ENCODE measurements at regions not wholly inside any gene's neighbourhood (a gene's known extent, or its start where the extent isn't known, plus 50 kb on each side); places are given as distances from the start of the nearest gene placed in this dataset.

DNA sequence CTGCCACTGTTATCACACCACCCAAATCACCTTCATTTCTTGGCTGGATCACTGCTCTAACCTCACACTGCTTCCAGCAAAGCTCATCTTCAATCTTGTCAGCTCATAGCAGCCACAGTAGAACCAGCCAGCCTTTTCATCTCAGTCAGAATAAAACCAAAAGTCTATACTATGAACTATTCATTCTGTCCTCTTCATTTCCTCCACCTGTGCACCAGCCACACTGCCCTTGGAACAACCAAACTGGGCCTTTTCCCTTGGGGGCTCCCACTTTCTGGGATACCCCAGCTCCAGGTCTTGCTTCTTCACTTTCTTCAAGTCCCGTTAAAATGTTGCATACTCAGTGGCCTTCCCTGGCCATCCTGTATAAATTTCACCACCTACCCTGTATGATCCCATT is 234.4 kb upstream of the DAAM1 start:
- Histone ChIP-seq H3K9me3 (replicated peaks; ENCODE audit: control insufficient read depth, low read depth, low read length) (no peaks in the 10 kb centered on the region), H3K27me3 (ENCODE audit: control insufficient read depth, insufficient read depth, low read length) (no peaks in the 10 kb centered on the region), H3K27ac (ENCODE audit: low read length) (peak overlapping the region; percentile 29), H3K4me3 (ENCODE audit: low read length) (no peak overlapping the region), H3K4me1 (ENCODE audit: control insufficient read depth, insufficient read depth, low read length) (peaks cover 5% of the 10 kb centered on the region), H3K36me3 (ENCODE audit: control insufficient read depth, insufficient read depth, low read length) (no peaks in the 10 kb centered on the region)
- 70% methylated on average over 1 of the region's 1 CpG for WGBS (ENCODE audit: insufficient coverage)
- DNase-seq, result no peak

DNA sequence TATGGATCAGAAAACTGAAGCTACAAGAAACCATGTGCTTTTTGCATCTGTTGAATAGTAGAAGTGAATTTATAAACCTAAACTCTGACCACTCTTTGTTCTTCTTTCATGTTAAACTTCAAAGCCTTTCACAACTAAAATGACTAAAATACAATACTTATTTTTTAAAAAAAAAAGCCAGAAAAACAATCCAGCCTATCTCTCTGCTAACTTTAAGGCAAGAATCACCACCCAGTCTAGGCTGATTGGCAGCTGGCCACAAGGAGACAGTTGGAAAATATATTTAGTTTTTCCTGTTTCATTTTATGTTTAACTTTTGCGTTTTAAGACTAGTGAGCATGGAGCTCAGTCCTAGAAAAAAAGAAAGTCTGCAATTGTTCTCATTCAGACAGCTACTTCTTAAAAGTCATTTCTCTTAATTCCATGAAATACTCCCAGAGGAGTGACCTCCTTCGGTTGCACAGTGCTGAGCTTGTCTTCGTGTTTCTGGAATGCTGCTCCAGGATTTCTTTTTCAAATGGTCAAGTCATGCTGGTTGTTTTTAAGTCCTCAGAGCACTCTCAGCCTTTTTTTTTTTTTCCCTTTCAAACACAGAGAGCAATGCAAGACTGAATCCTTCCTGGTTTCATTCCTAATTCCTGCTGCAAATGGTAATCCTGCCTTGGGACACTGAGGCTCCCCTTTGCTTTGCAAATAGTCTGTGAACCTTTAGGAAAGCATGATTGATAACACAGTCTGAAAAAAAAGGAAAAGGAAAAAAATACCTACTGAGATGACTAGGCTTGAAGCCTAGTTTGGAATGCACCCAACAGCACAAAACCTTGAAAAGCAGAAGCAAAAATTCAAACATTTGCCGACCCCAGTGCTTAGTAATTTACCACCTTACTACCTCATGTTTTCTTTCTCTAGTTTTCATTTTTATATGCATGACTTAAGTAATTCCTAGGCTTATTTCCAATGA is 233.3 kb upstream of the DAAM1 start:
- DNase-seq, result peak; percentile 95
- H3K27me3 ChIP-seq (ENCODE audit: control insufficient read depth, insufficient read depth, low read length), result no peaks in the 10 kb centered on the region
- peaks cover 5% of the 10 kb centered on the region for H3K4me1 ChIP-seq (ENCODE audit: control insufficient read depth, insufficient read depth, low read length)
- H3K27ac ChIP-seq (ENCODE audit: low read length), result peak overlapping the region; percentile 29
- no peak overlapping the region for H3K4me3 ChIP-seq (ENCODE audit: low read length)
- H3K36me3 ChIP-seq (ENCODE audit: control insufficient read depth, insufficient read depth, low read length), result no peaks in the 10 kb centered on the region
- H3K9me3 ChIP-seq (replicated peaks; ENCODE audit: control insufficient read depth, low read depth, low read length), result no peaks in the 10 kb centered on the region
- WGBS (ENCODE audit: insufficient coverage), result 15% methylated on average over 2 of the region's 4 CpGs

DNA sequence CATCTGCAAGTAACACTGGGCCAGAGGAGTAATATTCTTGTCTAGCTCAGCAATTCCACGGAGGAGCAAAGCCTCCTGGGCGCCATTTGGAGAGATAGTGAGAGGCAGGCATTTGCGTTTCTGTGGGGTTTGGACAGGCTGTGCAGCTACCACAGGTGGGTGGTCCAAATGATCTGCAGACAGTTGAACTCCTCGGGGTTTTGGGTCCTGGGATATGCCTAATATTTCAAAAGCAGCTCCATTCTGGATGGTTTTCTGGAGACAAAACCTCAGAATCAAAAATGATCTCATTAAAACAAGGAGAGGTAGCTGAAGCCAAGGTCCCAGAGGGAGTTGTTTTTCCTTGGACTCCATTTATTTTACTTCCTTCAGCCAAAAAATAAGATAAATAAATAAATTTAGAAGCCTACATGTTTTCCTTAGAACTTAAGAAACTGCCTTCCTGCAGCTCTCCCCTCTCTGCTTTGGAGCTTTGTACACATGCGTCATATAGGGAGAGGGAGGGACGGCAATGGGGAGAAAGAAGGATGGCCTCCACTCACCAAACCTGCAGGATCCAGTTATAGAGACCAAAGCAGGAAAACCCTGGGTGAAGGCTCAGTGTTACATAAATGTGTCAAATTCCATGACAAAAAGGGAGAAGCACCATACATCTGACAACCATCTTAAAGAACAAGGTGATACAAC is 227.3 kb upstream of the DAAM1 start:
- no peaks in the 10 kb centered on the region for H3K9me3 ChIP-seq (replicated peaks; ENCODE audit: control insufficient read depth, low read depth, low read length)
- no peak overlapping the region for H3K4me3 ChIP-seq (ENCODE audit: low read length)
- H3K27me3 ChIP-seq (ENCODE audit: control insufficient read depth, insufficient read depth, low read length), result no peaks in the 10 kb centered on the region
- no peaks in the 10 kb centered on the region for H3K36me3 ChIP-seq (ENCODE audit: control insufficient read depth, insufficient read depth, low read length)
- no peaks in the 10 kb centered on the region for H3K4me1 ChIP-seq (ENCODE audit: control insufficient read depth, insufficient read depth, low read length)
- H3K27ac ChIP-seq (ENCODE audit: low read length), result peak overlapping the region; percentile 63
- peak; percentile 96 for DNase-seq
- 42% methylated on average over 3 of the region's 6 CpGs for WGBS (ENCODE audit: insufficient coverage)

DNA sequence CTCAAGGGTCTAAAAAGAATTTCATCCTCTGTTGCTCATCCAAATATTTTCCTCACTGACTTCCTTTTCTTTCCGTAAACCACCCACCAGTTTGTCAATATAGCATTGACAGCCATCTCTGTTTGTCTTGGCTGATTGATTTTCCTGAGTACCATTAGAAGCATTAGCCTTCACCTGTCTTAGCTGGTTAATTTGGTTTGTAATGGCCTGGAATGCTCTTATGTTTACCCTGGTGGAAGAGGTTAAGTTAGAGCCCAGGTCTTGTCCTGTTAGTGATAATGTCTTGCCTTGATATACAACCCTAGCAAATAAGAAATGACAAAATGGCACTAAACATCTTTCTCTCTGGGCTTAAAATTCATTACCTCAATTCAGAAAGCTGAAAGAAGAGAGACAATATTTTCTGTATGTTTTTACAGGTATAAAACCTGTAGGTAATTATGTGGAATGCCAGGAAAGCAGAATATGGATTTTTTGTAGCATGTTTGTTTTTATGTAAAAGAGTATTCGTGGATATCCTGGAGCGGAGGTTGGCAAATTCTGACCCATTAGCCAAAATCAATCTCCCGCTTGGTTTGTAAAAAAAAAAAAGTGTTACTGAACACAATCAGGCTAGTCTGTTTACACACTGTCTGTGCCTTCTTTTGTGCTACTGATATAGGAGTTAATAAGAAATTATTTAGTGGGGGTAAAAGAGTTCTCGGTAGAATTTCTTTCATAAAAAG is 224.4 kb upstream of the DAAM1 start:
- no peak for DNase-seq
- H3K4me3 ChIP-seq (ENCODE audit: low read length), result no peak overlapping the region
- no peak overlapping the region for H3K27ac ChIP-seq (ENCODE audit: low read length)
- H3K27me3 ChIP-seq (ENCODE audit: control insufficient read depth, insufficient read depth, low read length), result no peaks in the 10 kb centered on the region
- no peaks in the 10 kb centered on the region for H3K4me1 ChIP-seq (ENCODE audit: control insufficient read depth, insufficient read depth, low read length)
- H3K9me3 ChIP-seq (replicated peaks; ENCODE audit: control insufficient read depth, low read depth, low read length), result peaks cover 5% of the 10 kb centered on the region
- H3K36me3 ChIP-seq (ENCODE audit: control insufficient read depth, insufficient read depth, low read length), result no peaks in the 10 kb centered on the region
- WGBS (ENCODE audit: insufficient coverage), result 33% methylated on average over 1 of the region's 5 CpGs

DNA sequence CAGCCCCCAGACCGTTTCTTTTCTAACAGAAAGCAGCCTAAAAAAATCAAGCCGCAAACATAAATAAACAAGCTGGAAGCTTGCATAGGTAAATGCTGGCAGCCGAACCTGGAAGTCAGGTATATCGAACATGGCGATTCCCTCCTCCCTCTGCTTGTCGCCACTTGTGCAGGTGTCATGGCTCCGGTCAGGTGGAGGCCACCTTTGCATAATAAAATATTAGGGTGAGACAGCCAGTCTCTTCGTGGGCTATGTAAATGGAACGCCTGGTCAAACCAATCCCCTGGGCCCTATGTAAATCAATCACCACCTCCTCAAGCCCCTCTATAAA is 223.9 kb upstream of the DAAM1 start:
- Histone ChIP-seq H3K4me1 (ENCODE audit: control insufficient read depth, insufficient read depth, low read length) (no peaks in the 10 kb centered on the region), H3K27ac (ENCODE audit: low read length) (no peak overlapping the region), H3K4me3 (ENCODE audit: low read length) (no peak overlapping the region), H3K27me3 (ENCODE audit: control insufficient read depth, insufficient read depth, low read length) (no peaks in the 10 kb centered on the region), H3K36me3 (ENCODE audit: control insufficient read depth, insufficient read depth, low read length) (no peaks in the 10 kb centered on the region), H3K9me3 (replicated peaks; ENCODE audit: control insufficient read depth, low read depth, low read length) (peaks cover 5% of the 10 kb centered on the region)
- no peak for DNase-seq
- 89% methylated on average over 6 of the region's 9 CpGs for WGBS (ENCODE audit: insufficient coverage)

DNA sequence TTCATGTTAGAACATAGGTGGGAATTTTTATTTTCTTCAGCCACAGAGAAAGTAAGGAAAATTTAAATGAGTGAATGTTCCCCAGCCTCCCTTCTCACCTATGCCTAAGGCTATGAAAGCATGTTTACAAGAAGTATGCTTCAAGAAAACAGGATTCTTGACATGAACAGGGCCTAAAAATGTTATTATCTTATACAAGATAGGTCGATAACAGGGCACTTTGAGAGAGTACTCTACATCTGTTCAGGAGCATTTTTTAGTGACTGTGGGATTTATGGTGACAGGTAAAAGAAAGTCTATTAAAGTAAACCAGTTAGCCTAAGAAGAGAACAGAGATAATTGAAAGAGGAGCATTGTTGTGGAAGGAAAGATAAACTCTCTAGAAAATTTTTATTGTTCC is 222.9 kb upstream of the DAAM1 start:
- Histone ChIP-seq H3K36me3 (ENCODE audit: control insufficient read depth, insufficient read depth, low read length) (no peaks in the 10 kb centered on the region), H3K4me1 (ENCODE audit: control insufficient read depth, insufficient read depth, low read length) (peaks cover 6% of the 10 kb centered on the region), H3K27ac (ENCODE audit: low read length) (no peak overlapping the region), H3K27me3 (ENCODE audit: control insufficient read depth, insufficient read depth, low read length) (no peaks in the 10 kb centered on the region), H3K4me3 (ENCODE audit: low read length) (no peak overlapping the region), H3K9me3 (replicated peaks; ENCODE audit: control insufficient read depth, low read depth, low read length) (peaks cover 5% of the 10 kb centered on the region)
- WGBS (ENCODE audit: insufficient coverage), result 50% methylated on average over 1 of the region's 1 CpG
- no peak for DNase-seq

DNA sequence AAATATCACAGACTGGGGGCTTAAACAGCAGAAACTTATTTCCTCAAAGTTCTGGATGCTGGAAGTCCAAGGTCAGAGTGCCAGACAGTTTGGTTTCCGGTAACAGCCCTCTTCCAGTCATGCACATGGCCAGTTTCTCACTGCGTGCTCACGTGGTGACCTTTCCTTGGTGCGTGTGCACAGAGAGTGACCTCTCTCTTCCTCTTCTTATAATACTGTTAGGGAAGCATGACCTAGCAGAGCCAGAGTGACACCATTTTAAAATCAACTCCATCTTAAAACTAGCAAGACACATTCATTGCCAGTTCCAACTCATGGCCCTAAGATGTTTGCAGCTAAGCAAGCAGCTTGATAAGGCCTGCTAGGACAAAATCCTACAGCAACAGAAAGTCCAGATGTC is 221.5 kb upstream of the DAAM1 start:
- H3K36me3 ChIP-seq (ENCODE audit: control insufficient read depth, insufficient read depth, low read length), result no peaks in the 10 kb centered on the region
- no peak overlapping the region for H3K4me3 ChIP-seq (ENCODE audit: low read length)
- H3K27ac ChIP-seq (ENCODE audit: low read length), result no peak overlapping the region
- WGBS (ENCODE audit: insufficient coverage), result 100% methylated on average over 1 of the region's 4 CpGs
- no peaks in the 10 kb centered on the region for H3K27me3 ChIP-seq (ENCODE audit: control insufficient read depth, insufficient read depth, low read length)
- peaks cover 6% of the 10 kb centered on the region for H3K4me1 ChIP-seq (ENCODE audit: control insufficient read depth, insufficient read depth, low read length)
- peaks cover 5% of the 10 kb centered on the region for H3K9me3 ChIP-seq (replicated peaks; ENCODE audit: control insufficient read depth, low read depth, low read length)
- no peak for DNase-seq

DNA sequence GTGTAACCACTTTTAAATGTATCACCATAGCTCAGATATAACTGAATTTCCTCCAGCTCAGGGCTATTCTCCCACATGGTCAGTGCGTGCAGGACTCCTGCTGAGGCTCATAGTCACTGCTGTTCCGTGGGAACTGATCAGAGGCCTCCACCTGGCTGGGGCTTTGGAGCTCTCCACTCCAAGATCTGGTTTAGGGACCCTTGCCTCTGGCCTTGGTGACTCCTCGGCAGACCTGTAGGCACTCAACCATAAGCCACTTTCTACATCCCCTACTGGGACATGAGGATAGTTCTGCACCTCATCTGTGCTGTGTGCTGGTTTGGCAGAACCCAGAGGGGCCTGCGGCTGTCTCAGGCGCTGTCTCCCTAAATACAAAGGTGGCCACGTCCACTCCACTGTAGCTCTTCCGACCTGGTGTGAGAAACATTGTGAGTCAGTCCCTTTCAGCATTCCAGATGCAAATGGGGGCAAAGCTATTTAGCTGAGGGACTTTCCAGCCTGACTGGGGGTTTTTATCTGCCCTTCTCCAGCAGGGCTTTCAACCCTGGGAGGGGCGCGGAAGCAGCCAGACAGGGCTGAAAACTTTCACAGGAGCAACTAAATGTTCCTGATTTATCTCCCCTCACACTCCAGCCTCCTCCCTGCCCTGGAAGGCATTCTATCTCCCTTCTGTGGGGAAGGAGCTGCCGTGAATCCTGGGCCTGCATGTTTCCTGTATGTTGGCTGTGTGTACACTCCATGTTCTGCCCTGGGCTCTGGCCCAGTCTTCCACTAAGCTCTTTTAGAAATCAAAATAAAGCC is 218.3 kb upstream of the DAAM1 start:
- Histone ChIP-seq H3K4me3 (ENCODE audit: low read length) (no peak overlapping the region), H3K27me3 (ENCODE audit: control insufficient read depth, insufficient read depth, low read length) (no peaks in the 10 kb centered on the region), H3K9me3 (replicated peaks; ENCODE audit: control insufficient read depth, low read depth, low read length) (peaks cover 5% of the 10 kb centered on the region), H3K4me1 (ENCODE audit: control insufficient read depth, insufficient read depth, low read length) (peaks cover 6% of the 10 kb centered on the region), H3K36me3 (ENCODE audit: control insufficient read depth, insufficient read depth, low read length) (no peaks in the 10 kb centered on the region), H3K27ac (ENCODE audit: low read length) (no peak overlapping the region)
- 75% methylated on average over 3 of the region's 10 CpGs for WGBS (ENCODE audit: insufficient coverage)
- DNase-seq, result no peak

DNA sequence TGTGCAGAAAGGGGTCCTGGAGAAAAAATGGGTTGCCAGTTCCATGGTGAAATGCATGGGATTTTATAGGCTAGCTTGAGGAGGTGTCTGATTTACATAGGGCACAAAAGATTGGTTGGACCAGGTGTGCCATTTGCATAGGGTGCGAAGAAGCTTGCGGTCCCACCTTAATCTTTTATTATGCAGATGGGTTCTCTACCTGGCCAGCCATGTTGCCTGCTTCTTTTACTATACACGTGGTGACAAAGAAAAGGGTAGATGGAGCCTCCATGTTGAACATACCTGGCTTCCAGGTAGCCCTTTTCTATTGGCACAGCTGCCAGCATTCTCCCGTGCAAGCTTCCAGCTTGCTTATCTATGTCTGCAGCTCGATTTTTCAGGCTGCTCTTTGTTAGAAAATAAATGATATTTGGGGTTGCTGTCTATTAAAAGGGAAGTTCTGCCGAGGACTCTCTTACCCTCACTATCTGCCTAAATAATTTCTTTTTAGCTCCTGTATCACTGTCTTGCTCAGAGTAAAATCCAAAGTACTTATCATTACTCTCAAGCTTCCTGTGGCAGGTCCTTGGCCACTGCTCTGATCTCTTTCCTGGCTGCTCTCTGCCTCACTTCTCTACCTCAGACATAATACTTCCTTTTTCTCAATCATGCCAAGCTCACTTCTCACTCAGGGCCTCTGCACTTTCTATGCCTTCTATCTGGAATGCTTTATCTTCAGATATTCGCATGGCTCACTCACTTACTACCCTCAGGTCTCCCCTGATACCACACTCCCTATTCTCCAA is 216.0 kb upstream of the DAAM1 start:
- Histone ChIP-seq H3K27ac (ENCODE audit: low read length) (no peak overlapping the region), H3K9me3 (replicated peaks; ENCODE audit: control insufficient read depth, low read depth, low read length) (peaks cover 5% of the 10 kb centered on the region)
- WGBS (ENCODE audit: insufficient coverage), result 67% methylated on average over 5 of the region's 7 CpGs

More for the DNA sequence above, 216.0 kb upstream of the DAAM1 start:
- Histone ChIP-seq H3K4me1 (ENCODE audit: control insufficient read depth, insufficient read depth, low read length) (peaks cover 6% of the 10 kb centered on the region), H3K27me3 (ENCODE audit: control insufficient read depth, insufficient read depth, low read length) (no peaks in the 10 kb centered on the region), H3K36me3 (ENCODE audit: control insufficient read depth, insufficient read depth, low read length) (no peaks in the 10 kb centered on the region), H3K4me3 (ENCODE audit: low read length) (no peak overlapping the region)
- DNase-seq, result no peak

Measured in muscle of leg (tissue), 3 donors.